Keratinocyte (primary cell): ENCODE measurements at regions not wholly inside any gene's neighbourhood (a gene's known extent, or its start where the extent isn't known, plus 50 kb on each side); places are given as distances from the start of the nearest gene placed in this dataset.

ENCODE experiments used
- DNase-seq: peaks from one replicate; pipeline ENCODE4 v3.0.0-alpha.2; 2011; ENCODE audit warnings: low read depth, missing footprints, low spot score
- FAIRE-seq: peaks from 2 replicates; lab custom pipeline; 2011; peaks lifted over from hg19 to GRCh38; lab: Jason Lieb, UNC
- H2AFZ ChIP-seq: 2 replicates; pipeline ENCODE4 v1.6.0; 2012; ENCODE audit warnings: low read length, control low read depth, inconsistent platforms; ENCODE audit not compliant: control insufficient read depth
- H3K27ac ChIP-seq: 2 replicates; pipeline ENCODE4 v1.5.1; 2011; ENCODE audit warnings: low read length; ENCODE audit not compliant: control insufficient read depth, insufficient read depth
- H3K27me3 ChIP-seq: 3 replicates; pipeline ENCODE4 v1.6.0; 2011; ENCODE audit warnings: low read length; ENCODE audit not compliant: control insufficient read depth, insufficient read depth; ENCODE audit errors: extremely low read depth
- H3K36me3 ChIP-seq, 2 experiments: 2 replicates in 1 of 2; 3 replicates in 1 of 2; pipeline ENCODE4 v1.5.1; 2011; ENCODE audit warnings: low read length in 2 of 2, mild to moderate bottlenecking in 1 of 2; ENCODE audit not compliant: control insufficient read depth in 2 of 2, insufficient read depth in 2 of 2; ENCODE audit errors: extremely low read depth in 1 of 2
- H3K4me1 ChIP-seq: 3 replicates; pipeline ENCODE4 v1.5.1; 2011; ENCODE audit warnings: low read length; ENCODE audit not compliant: control insufficient read depth, insufficient read depth; ENCODE audit errors: extremely low read depth
- H3K4me2 ChIP-seq: 3 replicates; pipeline ENCODE4 v1.6.0; 2011; ENCODE audit warnings: low read depth, low read length; ENCODE audit not compliant: control insufficient read depth, insufficient read depth; ENCODE audit errors: extremely low read depth
- H3K4me3 ChIP-seq, 3 experiments: fragments of 200-600 bp in 1 of 3; sonication (generic) in 1 of 3; 2 replicates in 2 of 3; 3 replicates in 1 of 3; pipeline ENCODE4 v1.5.1; 2011 to 2016; ENCODE audit warnings: low read length in 3 of 3, mild to moderate bottlenecking in 3 of 3, control low read depth in 2 of 3, inconsistent platforms in 1 of 3, low read depth in 1 of 3, mixed read lengths in 1 of 3, mixed run types in 1 of 3, moderate library complexity in 1 of 3; ENCODE audit not compliant: control insufficient read depth in 2 of 3, insufficient read depth in 2 of 3; ENCODE audit errors: extremely low read depth in 1 of 3
- H3K79me2 ChIP-seq: 2 replicates; pipeline ENCODE4 v1.6.0; 2012; ENCODE audit warnings: low read length; ENCODE audit not compliant: control insufficient read depth, insufficient read depth
- H3K9ac ChIP-seq: 3 replicates; pipeline ENCODE4 v1.6.0; 2011; ENCODE audit warnings: low read length; ENCODE audit not compliant: control insufficient read depth, insufficient read depth; ENCODE audit errors: extremely low read depth
- H3K9me1 ChIP-seq: 3 replicates; pipeline ENCODE4 v1.6.0; 2011; ENCODE audit warnings: low read length; ENCODE audit not compliant: control insufficient read depth, insufficient read depth; ENCODE audit errors: extremely low read depth
- H3K9me3 ChIP-seq: 2 replicates; pipeline ENCODE4 v1.5.1; 2012; ENCODE audit warnings: low read depth, low read length; ENCODE audit not compliant: control insufficient read depth
- H4K20me1 ChIP-seq: 3 replicates; pipeline ENCODE4 v1.6.0; 2011; ENCODE audit warnings: low read length; ENCODE audit not compliant: control insufficient read depth, insufficient read depth; ENCODE audit errors: extremely low read depth
- CTCF ChIP-seq, 3 experiments: IDR thresholded peaks in 1 of 3; conservative IDR thresholded peaks in 1 of 3; optimal IDR thresholded peaks in 1 of 3; 2 replicates in 2 of 3; 3 replicates in 1 of 3; pipeline versions ENCODE3 to v1.5.1; 2011; ENCODE audit warnings: low read length in 3 of 3, mild to moderate bottlenecking in 3 of 3, moderate library complexity in 2 of 3, control low read depth in 1 of 3, inconsistent platforms in 1 of 3; ENCODE audit not compliant: insufficient read depth in 2 of 3; ENCODE audit errors: extremely low read depth in 1 of 3
- EZH2 ChIP-seq: IDR thresholded peaks from one replicate; pipeline ENCODE4 v1.6.1; 2012; ENCODE audit warnings: inconsistent platforms, mild to moderate bottlenecking, low read length, moderate library complexity
- dilution Hi-C: fragments of 300-500 bp; cut with MboI; formaldehyde crosslinking; loops from one replicate; pipeline ENCODE4 v1.7.0; 2020; ENCODE audit warnings: low sequenced_read_pairs; ENCODE audit not compliant: extremely low pct_ligation_motif_present

GRCh38 chr16:79717333-79718137 is 117.0 kb upstream of the MAF start:
- Histone ChIP-seq H4K20me1 (no peaks in the 10 kb centered on the region), H3K4me2 (no peak overlapping the region), H3K79me2 (no peaks in the 10 kb centered on the region), H3K27me3 (no peaks in the 10 kb centered on the region), H3K27ac (no peak overlapping the region), H3K9me3 (no peaks in the 10 kb centered on the region), H3K4me3 (no peak overlapping the region), H3K36me3 (no peaks in the 10 kb centered on the region), H3K4me1 (no peaks in the 10 kb centered on the region), H2AFZ (no peak overlapping the region), H3K9ac (no peak overlapping the region), H3K9me1 (no peaks in the 10 kb centered on the region)
- TF ChIP-seq CTCF (optimal IDR thresholded peaks at IDR 0.05 in 1 of 3, IDR thresholded peaks at IDR 0.05 in 1 of 3, conservative IDR thresholded peaks at IDR 0.05 in 1 of 3; ENCODE audit: extremely low read depth in 1 of 3, insufficient read depth in 2 of 3, low read length in 3 of 3) = no peak
- TF ChIP-seq EZH2 = no peak
- no peak for DNase-seq
- dilution Hi-C loops = no loop called here
- FAIRE-seq = no peak

GRCh38 chr16:79716645-79717332 is 116.3 kb upstream of the MAF start:
- H4K20me1 ChIP-seq = no peaks in the 10 kb centered on the region
- H3K9me1 ChIP-seq = no peaks in the 10 kb centered on the region
- H2AFZ ChIP-seq = no peak overlapping the region
- dilution Hi-C loops = no loop called here
- H3K9me3 ChIP-seq = no peaks in the 10 kb centered on the region
- no peak overlapping the region for H3K27ac ChIP-seq
- H3K79me2 ChIP-seq = no peaks in the 10 kb centered on the region
- FAIRE-seq (no peak), DNase-seq (no peak)
- no peak overlapping the region for H3K9ac ChIP-seq
- no peak overlapping the region for H3K4me3 ChIP-seq
- TF ChIP-seq CTCF (optimal IDR thresholded peaks at IDR 0.05 in 1 of 3, IDR thresholded peaks at IDR 0.05 in 1 of 3, conservative IDR thresholded peaks at IDR 0.05 in 1 of 3; ENCODE audit: extremely low read depth in 1 of 3, insufficient read depth in 2 of 3, low read length in 3 of 3) (no peak), EZH2 (no peak)
- H3K27me3 ChIP-seq = no peaks in the 10 kb centered on the region
- no peak overlapping the region for H3K4me2 ChIP-seq
- H3K36me3 ChIP-seq = no peaks in the 10 kb centered on the region
- H3K4me1 ChIP-seq = no peaks in the 10 kb centered on the region
